ENCODE measurements at regions not wholly inside any gene's neighbourhood (a gene's known extent, or its start where the extent isn't known, plus 50 kb on each side); places are given as distances from the start of the nearest gene placed in this dataset.

GRCh38 chr6:22019857-22020256 lies 277.0 kb downstream of the PRL start:
- Histone ChIP-seq H3K27me3 (ENCODE audit: control insufficient read depth, insufficient read depth, low read length) (no peaks in the 10 kb centered on the region), H3K56ac (ENCODE audit: extremely low read depth, insufficient read depth, low read length) (no peak overlapping the region), H3K23ac (ENCODE audit: low read depth, low read length) (no peak overlapping the region), H2BK120ac (ENCODE audit: low read depth, low read length) (0 out of 2 replicates have a peak overlapping the region, but pooled peaks have one; percentile 0), H4K5ac (ENCODE audit: low read depth, low read length) (no peak overlapping the region), H3K27ac (ENCODE audit: insufficient read depth, low read length) (no peak overlapping the region), H3K18ac (ENCODE audit: low read depth, low read length) (0 out of 2 replicates have a peak overlapping the region, but pooled peaks have one; percentile 4), H3K79me1 (ENCODE audit: low read depth in 1 of 2, low read length in 2 of 2) (no peaks in the 10 kb centered on the region), H4K91ac (ENCODE audit: insufficient read depth, low read depth, low read length) (no peak overlapping the region), H3K4ac (ENCODE audit: low read depth, low read length) (no peak overlapping the region), H3K4me2 (ENCODE audit: low read depth, low read length) (no peak overlapping the region), H3K36me3 (ENCODE audit: control insufficient read depth, insufficient read depth, low read length) (peaks cover 9% of the 10 kb centered on the region; the same call in 1 of the 2 replicates), H2BK5ac (ENCODE audit: low read depth, low read length, poor library complexity, severe bottlenecking) (no peak overlapping the region), H2BK20ac (ENCODE audit: low read depth, low read length) (peak overlapping the region; percentile 64; the same call in 1 of the 2 replicates), H3K4me1 (ENCODE audit: control insufficient read depth, insufficient read depth, low read length) (peaks cover 8% of the 10 kb centered on the region; the same call in 1 of the 2 replicates), H3K14ac (replicated peaks; ENCODE audit: low read depth, low read length) (no peak overlapping the region), H3K4me3 (ENCODE audit: insufficient read depth, low read depth, low read length) (no peak overlapping the region), H3K9me3 (ENCODE audit: control insufficient read depth, insufficient read depth, low read length) (peaks cover 5% of the 10 kb centered on the region), H2AK5ac (ENCODE audit: low read depth, low read length) (peak overlapping the region; percentile 2), H3K9me1 (ENCODE audit: insufficient read depth, low read length) (no peaks in the 10 kb centered on the region; the same call in 1 of the 2 replicates), H4K20me1 (ENCODE audit: insufficient read depth, low read length) (no peaks in the 10 kb centered on the region), H2BK15ac (ENCODE audit: low read depth, low read length) (no peak overlapping the region; the same call in 2 of the 3 replicates), H3K9ac (ENCODE audit: low read depth, low read length) (no peak overlapping the region), H2AK9ac (replicated peaks; ENCODE audit: low read depth, low read length, poor library complexity) (no peak overlapping the region), H4K8ac (ENCODE audit: low read depth in 2 of 2, low read length in 2 of 2) (peak overlapping the region in 1 of 2 experiments; percentile 37; a peak in 1 of 4 replicates), H2AFZ (replicated peaks; ENCODE audit: low read length, poor library complexity) (no peak overlapping the region)
- CTCF ChIA-PET: no interaction called here
- WGBS, 2 experiments (ENCODE audit: extremely low coverage in 2 of 2, insufficient read length in 1 of 2): no CpG with 5 or more reads among the region's 5 CpGs
- DNase-seq: no peak
- TF ChIP-seq CTCF (conservative IDR thresholded peaks at IDR 0.05; ENCODE audit: low read depth, low read length): no peak
- TF ChIP-seq CEBPB (IDR thresholded peaks at IDR 0.05; ENCODE audit: low read depth, low read length): no peak
- TF ChIP-seq MAFK (IDR thresholded peaks at IDR 0.05; ENCODE audit: low read depth, low read length): no peak
- no peak for TF ChIP-seq RCOR1 (IDR thresholded peaks at IDR 0.05; ENCODE audit: insufficient replicate concordance, low read length)
- TF ChIP-seq USF2 (IDR thresholded peaks at IDR 0.05; ENCODE audit: low read depth, low read length): no peak
- TF ChIP-seq RAD21 (IDR thresholded peaks at IDR 0.05; ENCODE audit: low read length): no peak
- intact Hi-C loops (cut with micrococcal nuclease): no loop called here
- no TSS peak for BruUV-seq (replicated peaks)
- no peak for ATAC-seq (ENCODE audit: low read depth)
- dilution Hi-C loops (cut with HindIII; ENCODE audit: low sequenced_read_pairs, unreplicated experiment): no loop called here
- in situ Hi-C loops (cut with MboI; ENCODE audit: low sequenced_read_pairs): no loop called here
- POLR2A ChIA-PET (ENCODE audit: unreplicated experiment): no interaction called here
